ENCODE measurements at regions not wholly inside any gene's neighbourhood (a gene's known extent, or its start where the extent isn't known, plus 50 kb on each side); places are given as distances from the start of the nearest gene placed in this dataset.

GRCh38 chr18:2336690-2337392 lies 234.5 kb downstream of the METTL4 start:
- H2AFZ ChIP-seq (ENCODE audit: low read depth) = peak overlapping the region; percentile 60
- POLR2A ChIA-PET = no interaction called here

GRCh38 chr18:2337552-2338141 lies 233.7 kb downstream of the METTL4 start:
- 23% methylated on average over 7 of the region's 7 CpGs for WGBS (ENCODE audit: low lambda C conversion rate)
- H3K4me2 ChIP-seq = no peak overlapping the region
- no peak overlapping the region for H3K9ac ChIP-seq
- peak; percentile 26 for DNase-seq
- no peaks in the 10 kb centered on the region for H3K9me3 ChIP-seq
- H3K27me3 ChIP-seq (ENCODE audit: insufficient read depth) = no peaks in the 10 kb centered on the region
- H3K27ac ChIP-seq (ENCODE audit: low read depth in 2 of 2, low read length in 1 of 2) = no peak overlapping the region
- no peak for TF ChIP-seq ELF1 (IDR thresholded peaks at IDR 0.05)
- TF ChIP-seq RAD21 (IDR thresholded peaks at IDR 0.05; ENCODE audit: low read length) = peak; percentile 52
- TF ChIP-seq CTCF (IDR thresholded peaks at IDR 0.05) = peak; percentile 65
- TF ChIP-seq SMC3 (IDR thresholded peaks at IDR 0.05; ENCODE audit: low read depth, low read length) = peak; percentile 57
- no peaks in the 10 kb centered on the region for H3F3A ChIP-seq (replicated peaks; ENCODE audit: insufficient read depth)
- no peaks in the 10 kb centered on the region for H3K79me2 ChIP-seq (ENCODE audit: insufficient read depth)
- no peak overlapping the region for H3K4me3 ChIP-seq (ENCODE audit: low read depth in 2 of 2, low read length in 1 of 2)
- H3K36me3 ChIP-seq (replicated peaks in 1 of 2; ENCODE audit: control insufficient read depth in 1 of 2, insufficient read depth in 2 of 2, low read length in 1 of 2) = no peaks in the 10 kb centered on the region
- H4K20me1 ChIP-seq (ENCODE audit: insufficient read depth) = no peaks in the 10 kb centered on the region
- H3K9me2 ChIP-seq = no peaks in the 10 kb centered on the region
- CTCF ChIA-PET = interaction anchor here (0.8 to 3.6 kb wide), 5 partner anchors 202 to 206 kb away, joined by 3 to 17 read pairs (median 4); no protein-coding TSS in a partner anchor
- POLR2A ChIA-PET = no interaction called here
- no peaks in the 10 kb centered on the region for H3K4me1 ChIP-seq (ENCODE audit: control insufficient read depth in 1 of 2, insufficient read depth in 2 of 2, low read depth in 1 of 2, low read length in 1 of 2)
- peak overlapping the region; percentile 60 for H2AFZ ChIP-seq (ENCODE audit: low read depth)

More at GRCh38 chr18:2336690-2337392, 234.5 kb downstream of the METTL4 start:
- CTCF ChIA-PET = interaction anchor here (0.8 to 1.2 kb wide), 4 partner anchors 203 to 210 kb away, joined by 3 to 5 read pairs (median 4); no protein-coding TSS in a partner anchor
- Histone ChIP-seq H3K27me3 (ENCODE audit: insufficient read depth) (no peaks in the 10 kb centered on the region), H3K79me2 (ENCODE audit: insufficient read depth) (no peaks in the 10 kb centered on the region), H3K36me3 (replicated peaks in 1 of 2; ENCODE audit: control insufficient read depth in 1 of 2, insufficient read depth in 2 of 2, low read length in 1 of 2) (no peaks in the 10 kb centered on the region), H3K27ac (ENCODE audit: low read depth in 2 of 2, low read length in 1 of 2) (no peak overlapping the region), H3F3A (replicated peaks; ENCODE audit: insufficient read depth) (no peaks in the 10 kb centered on the region), H3K4me3 (ENCODE audit: low read depth in 2 of 2, low read length in 1 of 2) (no peak overlapping the region), H3K4me1 (ENCODE audit: control insufficient read depth in 1 of 2, insufficient read depth in 2 of 2, low read depth in 1 of 2, low read length in 1 of 2) (no peaks in the 10 kb centered on the region), H3K9ac (no peak overlapping the region), H3K4me2 (no peak overlapping the region), H4K20me1 (ENCODE audit: insufficient read depth) (no peaks in the 10 kb centered on the region), H3K9me2 (no peaks in the 10 kb centered on the region), H3K9me3 (no peaks in the 10 kb centered on the region)
- no peak for DNase-seq
- TF ChIP-seq TAF1 (IDR thresholded peaks at IDR 0.05; ENCODE audit: borderline replicate concordance, low read depth, low read length) (no peak), SMC3 (IDR thresholded peaks at IDR 0.05; ENCODE audit: low read depth, low read length) (no peak), TCF12 (IDR thresholded peaks at IDR 0.05) (no peak), REST (IDR thresholded peaks at IDR 0.05; ENCODE audit: low read depth, low read length) (no peak), MAX (IDR thresholded peaks at IDR 0.05; ENCODE audit: low read depth) (no peak)

Data from SK-N-SH (cell line).